ENCODE measurements at regions not wholly inside any gene's neighbourhood (a gene's known extent, or its start where the extent isn't known, plus 50 kb on each side); places are given as distances from the start of the nearest gene placed in this dataset.

GRCh38 chr6:86793649-86794048 is 143.7 kb upstream of the HTR1E start:
- no peak for TF ChIP-seq ZNF565 (CRISPR knock-in tag; conservative IDR thresholded peaks at IDR 0.05; ENCODE audit: low read depth)
- TF ChIP-seq, protein P1, sequence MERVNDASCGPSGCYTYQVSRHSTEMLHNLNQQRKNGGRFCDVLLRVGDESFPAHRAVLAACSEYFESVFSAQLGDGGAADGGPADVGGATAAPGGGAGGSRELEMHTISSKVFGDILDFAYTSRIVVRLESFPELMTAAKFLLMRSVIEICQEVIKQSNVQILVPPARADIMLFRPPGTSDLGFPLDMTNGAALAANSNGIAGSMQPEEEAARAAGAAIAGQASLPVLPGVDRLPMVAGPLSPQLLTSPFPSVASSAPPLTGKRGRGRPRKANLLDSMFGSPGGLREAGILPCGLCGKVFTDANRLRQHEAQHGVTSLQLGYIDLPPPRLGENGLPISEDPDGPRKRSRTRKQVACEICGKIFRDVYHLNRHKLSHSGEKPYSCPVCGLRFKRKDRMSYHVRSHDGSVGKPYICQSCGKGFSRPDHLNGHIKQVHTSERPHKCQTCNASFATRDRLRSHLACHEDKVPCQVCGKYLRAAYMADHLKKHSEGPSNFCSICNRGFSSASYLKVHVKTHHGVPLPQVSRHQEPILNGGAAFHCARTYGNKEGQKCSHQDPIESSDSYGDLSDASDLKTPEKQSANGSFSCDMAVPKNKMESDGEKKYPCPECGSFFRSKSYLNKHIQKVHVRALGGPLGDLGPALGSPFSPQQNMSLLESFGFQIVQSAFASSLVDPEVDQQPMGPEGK (CRISPR knock-in tag; IDR thresholded peaks at IDR 0.05; ENCODE audit: borderline replicate concordance) = no peak

Data from SK-N-SH treated with all-trans-retinoic acid at 6 μM for 48 hours (cell line).